Kidney epithelial cell (primary cell): ENCODE measurements at regions not wholly inside any gene's neighbourhood (a gene's known extent, or its start where the extent isn't known, plus 50 kb on each side); places are given as distances from the start of the nearest gene placed in this dataset.

Experiments used
- DNase-seq: peaks from one replicate; pipeline ENCODE4 v3.0.0-alpha.2; 2010; ENCODE audit warnings: low read depth
- H3K27me3 ChIP-seq: 2 replicates; pipeline ENCODE4 v1.6.0; 2011; ENCODE audit warnings: low read length; ENCODE audit not compliant: control insufficient read depth, insufficient read depth
- H3K36me3 ChIP-seq: 2 replicates; pipeline ENCODE4 v1.5.1; 2011; ENCODE audit warnings: low read length; ENCODE audit not compliant: control insufficient read depth, insufficient read depth
- H3K4me3 ChIP-seq: 2 replicates; pipeline ENCODE4 v1.5.1; 2011; ENCODE audit warnings: low read depth, mild to moderate bottlenecking, control low read depth, low read length
- TF ChIP-seq, protein P1 (sequence below): IDR thresholded peaks from 2 replicates; pipeline ENCODE4 v1.5.1; 2011; ENCODE audit warnings: mild to moderate bottlenecking, moderate library complexity, low read length, control low read depth, inconsistent platforms; ENCODE audit not compliant: insufficient read depth, poor library complexity, severe bottlenecking

DNA sequence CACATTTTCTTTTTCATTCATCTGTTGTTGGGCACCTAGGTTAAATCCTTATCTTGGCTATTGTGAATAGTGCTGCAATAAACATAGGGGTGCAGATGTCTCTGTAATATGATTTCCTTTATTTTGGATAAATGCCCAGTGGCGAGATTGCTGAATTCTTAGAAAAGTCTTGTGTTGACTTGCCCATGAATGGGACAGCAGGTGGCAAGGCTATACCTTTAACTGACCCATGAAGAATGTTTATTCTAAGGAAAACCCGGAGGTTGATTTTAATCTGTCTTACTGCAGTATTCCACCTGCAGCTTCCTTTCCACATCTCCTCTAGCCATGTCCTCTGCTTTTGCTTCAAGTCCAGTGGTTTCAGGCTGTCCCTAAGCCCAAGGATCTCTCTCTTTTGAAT, 220.6 kb downstream of the SNCA start:
- H3K36me3 ChIP-seq: no peaks in the 10 kb centered on the region
- no peak overlapping the region for H3K4me3 ChIP-seq
- H3K27me3 ChIP-seq: no peaks in the 10 kb centered on the region
- no peak for DNase-seq
- TF ChIP-seq, protein P1, sequence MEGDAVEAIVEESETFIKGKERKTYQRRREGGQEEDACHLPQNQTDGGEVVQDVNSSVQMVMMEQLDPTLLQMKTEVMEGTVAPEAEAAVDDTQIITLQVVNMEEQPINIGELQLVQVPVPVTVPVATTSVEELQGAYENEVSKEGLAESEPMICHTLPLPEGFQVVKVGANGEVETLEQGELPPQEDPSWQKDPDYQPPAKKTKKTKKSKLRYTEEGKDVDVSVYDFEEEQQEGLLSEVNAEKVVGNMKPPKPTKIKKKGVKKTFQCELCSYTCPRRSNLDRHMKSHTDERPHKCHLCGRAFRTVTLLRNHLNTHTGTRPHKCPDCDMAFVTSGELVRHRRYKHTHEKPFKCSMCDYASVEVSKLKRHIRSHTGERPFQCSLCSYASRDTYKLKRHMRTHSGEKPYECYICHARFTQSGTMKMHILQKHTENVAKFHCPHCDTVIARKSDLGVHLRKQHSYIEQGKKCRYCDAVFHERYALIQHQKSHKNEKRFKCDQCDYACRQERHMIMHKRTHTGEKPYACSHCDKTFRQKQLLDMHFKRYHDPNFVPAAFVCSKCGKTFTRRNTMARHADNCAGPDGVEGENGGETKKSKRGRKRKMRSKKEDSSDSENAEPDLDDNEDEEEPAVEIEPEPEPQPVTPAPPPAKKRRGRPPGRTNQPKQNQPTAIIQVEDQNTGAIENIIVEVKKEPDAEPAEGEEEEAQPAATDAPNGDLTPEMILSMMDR: no peak

DNA sequence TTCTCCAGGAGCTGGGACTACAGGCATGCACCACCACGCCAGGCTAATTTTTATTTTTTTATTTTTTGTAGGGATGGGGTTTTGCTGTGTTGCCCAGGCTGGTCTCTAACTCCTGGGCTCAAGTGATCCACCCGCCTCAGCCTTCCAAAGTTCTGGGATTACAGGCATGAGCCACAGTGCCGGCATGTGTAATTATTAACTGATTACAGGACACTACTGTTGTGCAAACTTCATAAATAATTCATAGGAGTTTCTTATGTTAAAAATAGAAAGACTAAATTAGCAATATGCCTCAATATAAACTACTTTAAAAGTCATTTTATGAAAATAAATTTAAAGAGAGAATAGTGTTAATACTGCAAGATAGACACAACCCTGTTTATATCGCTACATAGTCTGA, 221.9 kb downstream of the SNCA start:
- Histone ChIP-seq H3K36me3 (no peaks in the 10 kb centered on the region), H3K27me3 (no peaks in the 10 kb centered on the region), H3K4me3 (no peak overlapping the region)
- TF ChIP-seq, protein P1: no peak
- DNase-seq: no peak

DNA sequence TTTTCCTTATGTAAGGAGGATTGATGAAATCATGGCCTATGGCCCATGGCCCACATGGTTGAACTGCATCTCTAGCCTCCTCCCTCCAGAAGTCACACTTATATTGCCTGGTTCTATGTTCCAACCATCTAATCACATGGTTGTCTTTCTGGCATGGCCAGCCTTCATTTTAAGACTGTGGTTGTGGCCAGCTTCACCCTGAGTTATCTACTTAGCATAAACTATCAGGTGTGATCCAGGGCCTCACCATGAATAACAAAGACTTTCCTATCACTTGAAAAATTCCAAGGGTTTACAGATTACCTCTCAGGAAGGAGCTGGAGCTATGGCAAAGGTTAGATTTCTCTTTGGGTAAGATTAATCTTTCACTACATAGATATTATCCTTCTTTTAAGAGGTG, 222.8 kb downstream of the SNCA start:
- DNase-seq: no peak
- Histone ChIP-seq H3K27me3 (no peaks in the 10 kb centered on the region), H3K4me3 (no peak overlapping the region), H3K36me3 (no peaks in the 10 kb centered on the region)
- TF ChIP-seq, protein P1: no peak

DNA sequence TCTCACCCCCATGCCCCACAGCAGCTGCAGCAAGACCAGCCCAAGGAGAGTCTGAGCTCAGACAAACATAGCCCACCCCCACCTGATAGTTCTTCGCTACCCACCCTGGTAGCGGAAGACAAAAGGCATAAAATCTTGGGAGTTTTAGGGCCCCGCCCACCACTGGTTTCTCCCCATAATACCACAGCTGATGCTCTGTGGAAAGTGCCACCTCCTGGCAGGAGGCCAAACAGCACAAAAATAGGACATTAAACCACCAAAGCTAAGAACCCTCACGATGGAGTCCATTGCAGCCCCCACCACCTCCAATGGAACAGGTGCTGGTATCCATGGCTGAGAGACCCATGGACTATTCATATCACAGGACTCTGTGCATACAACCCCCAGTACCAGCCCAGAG, 226.7 kb downstream of the SNCA start:
- H3K27me3 ChIP-seq: no peaks in the 10 kb centered on the region
- TF ChIP-seq, protein P1: no peak
- DNase-seq: no peak
- no peak overlapping the region for H3K4me3 ChIP-seq
- H3K36me3 ChIP-seq: no peaks in the 10 kb centered on the region

DNA sequence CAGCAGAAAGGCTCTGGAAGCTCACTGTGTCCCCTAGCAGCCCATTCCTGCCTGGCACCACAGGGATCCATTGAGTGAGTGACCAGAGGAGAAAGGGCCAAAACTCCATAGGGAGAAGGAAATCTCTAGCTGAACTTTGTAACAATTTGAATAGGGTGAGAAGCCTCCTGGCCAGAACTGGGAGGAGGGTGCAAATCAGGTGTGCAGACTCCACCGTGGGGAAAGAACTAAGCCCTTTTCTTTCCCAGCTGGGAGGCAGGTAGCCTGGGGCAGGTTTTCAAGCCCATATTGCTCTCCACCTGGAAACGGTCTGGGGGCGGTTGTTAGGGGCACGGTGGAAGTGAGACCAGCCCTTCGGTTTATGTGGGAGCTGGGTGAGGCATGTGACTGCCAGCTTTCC, 227.2 kb downstream of the SNCA start:
- H3K4me3 ChIP-seq: no peak overlapping the region
- TF ChIP-seq, protein P1: no peak
- no peaks in the 10 kb centered on the region for H3K27me3 ChIP-seq
- no peak for DNase-seq
- no peaks in the 10 kb centered on the region for H3K36me3 ChIP-seq

DNA sequence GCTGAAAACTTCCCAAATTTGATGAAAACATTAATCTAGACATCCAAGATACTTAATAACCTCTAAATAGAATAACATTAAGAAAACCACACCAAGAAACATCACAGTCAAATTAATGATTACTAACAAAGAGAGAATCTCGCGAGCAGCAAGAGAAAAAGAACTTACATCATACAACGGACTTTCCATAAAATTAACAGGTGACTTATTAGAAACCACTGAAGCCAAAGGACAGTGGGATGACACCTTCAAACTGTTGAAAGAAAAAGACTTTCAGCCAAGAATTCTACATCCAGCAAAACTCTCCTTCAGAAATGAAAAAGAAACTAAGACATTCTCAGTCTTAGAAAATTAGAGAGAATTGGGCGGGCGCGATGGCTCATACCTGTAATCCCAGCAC, 232.0 kb downstream of the SNCA start:
- Histone ChIP-seq H3K36me3 (no peaks in the 10 kb centered on the region), H3K4me3 (no peak overlapping the region), H3K27me3 (no peaks in the 10 kb centered on the region)
- TF ChIP-seq, protein P1: no peak
- DNase-seq: no peak
